ENCODE measurements at regions not wholly inside any gene's neighbourhood (a gene's known extent, or its start where the extent isn't known, plus 50 kb on each side); places are given as distances from the start of the nearest gene placed in this dataset.

DNA sequence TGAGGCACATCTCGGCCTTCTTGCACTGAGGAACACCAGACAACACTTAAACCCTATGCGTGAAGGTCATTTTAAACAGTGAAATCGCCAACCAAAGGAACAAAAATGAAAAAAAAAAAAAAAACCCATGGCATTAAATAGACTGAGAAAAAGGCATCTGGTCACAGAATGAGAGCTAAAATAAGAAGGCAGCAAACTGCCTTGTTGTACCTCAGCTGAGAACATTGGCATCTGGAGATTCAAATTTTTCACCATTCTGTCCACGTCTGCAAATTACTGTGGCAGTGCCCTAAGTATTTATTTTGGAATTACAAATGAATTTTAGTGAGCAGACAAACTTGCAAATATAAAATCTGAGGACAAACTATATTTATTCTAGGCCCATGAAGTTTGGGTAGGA is 82.6 kb upstream of the POU1F1 start:
- no peaks in the 10 kb centered on the region for H3K36me3 Mint-ChIP-seq (ENCODE audit: insufficient read depth in 1 of 3, low read depth in 3 of 3)
- H4K91ac ChIP-seq (ENCODE audit: insufficient read length, low read depth, low read length): no peak overlapping the region
- no peak overlapping the region for H3K4me2 ChIP-seq (ENCODE audit: insufficient read depth, insufficient read length, low read length)
- no peak overlapping the region for H3K27ac ChIP-seq (ENCODE audit: insufficient read length, low read depth, low read length)
- no peaks in the 10 kb centered on the region for H3K9me3 ChIP-seq (ENCODE audit: control insufficient read depth, low read depth, low read length)
- H3K23me2 ChIP-seq (ENCODE audit: insufficient read length, low read depth, low read length, poor library complexity, severe bottlenecking): no peaks in the 10 kb centered on the region
- H2AFZ ChIP-seq (ENCODE audit: low read length): no peak overlapping the region
- H3T11ph ChIP-seq (ENCODE audit: low read length): no peak overlapping the region
- TF ChIP-seq, protein P1, sequence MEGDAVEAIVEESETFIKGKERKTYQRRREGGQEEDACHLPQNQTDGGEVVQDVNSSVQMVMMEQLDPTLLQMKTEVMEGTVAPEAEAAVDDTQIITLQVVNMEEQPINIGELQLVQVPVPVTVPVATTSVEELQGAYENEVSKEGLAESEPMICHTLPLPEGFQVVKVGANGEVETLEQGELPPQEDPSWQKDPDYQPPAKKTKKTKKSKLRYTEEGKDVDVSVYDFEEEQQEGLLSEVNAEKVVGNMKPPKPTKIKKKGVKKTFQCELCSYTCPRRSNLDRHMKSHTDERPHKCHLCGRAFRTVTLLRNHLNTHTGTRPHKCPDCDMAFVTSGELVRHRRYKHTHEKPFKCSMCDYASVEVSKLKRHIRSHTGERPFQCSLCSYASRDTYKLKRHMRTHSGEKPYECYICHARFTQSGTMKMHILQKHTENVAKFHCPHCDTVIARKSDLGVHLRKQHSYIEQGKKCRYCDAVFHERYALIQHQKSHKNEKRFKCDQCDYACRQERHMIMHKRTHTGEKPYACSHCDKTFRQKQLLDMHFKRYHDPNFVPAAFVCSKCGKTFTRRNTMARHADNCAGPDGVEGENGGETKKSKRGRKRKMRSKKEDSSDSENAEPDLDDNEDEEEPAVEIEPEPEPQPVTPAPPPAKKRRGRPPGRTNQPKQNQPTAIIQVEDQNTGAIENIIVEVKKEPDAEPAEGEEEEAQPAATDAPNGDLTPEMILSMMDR (conservative IDR thresholded peaks at IDR 0.05): no peak
- H2BK20ac ChIP-seq (ENCODE audit: low read depth, low read length, poor library complexity, severe bottlenecking): no peak overlapping the region
- no peak overlapping the region for H3K4me3 Mint-ChIP-seq
- no peak overlapping the region for H2BK12ac ChIP-seq (ENCODE audit: insufficient read length, low read depth, low read length)
- H3K27me3 Mint-ChIP-seq (ENCODE audit: low read depth): no peaks in the 10 kb centered on the region
- H3K56ac ChIP-seq (ENCODE audit: insufficient read length, low read depth, low read length): no peak overlapping the region
- no peaks in the 10 kb centered on the region for H3K79me1 ChIP-seq (ENCODE audit: insufficient read depth, low read depth, low read length, poor library complexity, severe bottlenecking)
- H2BK5ac ChIP-seq (ENCODE audit: insufficient read length, low read length): no peak overlapping the region
- no peak overlapping the region for H3K27ac Mint-ChIP-seq
- no peak overlapping the region for H3K18ac ChIP-seq (ENCODE audit: insufficient read length, low read depth, low read length)
- H3K4me1 Mint-ChIP-seq: no peaks in the 10 kb centered on the region
- no peaks in the 10 kb centered on the region for H3K4me1 ChIP-seq (ENCODE audit: insufficient read depth, low read length)
- no peaks in the 10 kb centered on the region for H3K79me2 ChIP-seq (ENCODE audit: insufficient read depth, low read length)
- no CpG with 5 or more reads among the region's 4 CpGs for WGBS (ENCODE audit: extremely low coverage, insufficient read length, low lambda C conversion rate)
- no peak overlapping the region for H3K4ac ChIP-seq (ENCODE audit: low read depth, low read length)
- H4K8ac ChIP-seq (replicated peaks; ENCODE audit: insufficient read length, low read depth, low read length): no peak overlapping the region
- H2BK15ac ChIP-seq (ENCODE audit: low read depth, low read length): no peak overlapping the region
- DNase-seq: no peak
- H2AK5ac ChIP-seq (ENCODE audit: insufficient read length, low read length): no peak overlapping the region
- no peak overlapping the region for H3K23ac ChIP-seq (ENCODE audit: insufficient read length, low read depth, low read length)
- no peak overlapping the region for H4K5ac ChIP-seq (ENCODE audit: insufficient read length, low read depth, low read length)
- H3K9me3 Mint-ChIP-seq: no peaks in the 10 kb centered on the region
- no peak overlapping the region for H3K9ac ChIP-seq (ENCODE audit: extremely low read depth, insufficient read length, low read length)
- H4K20me1 ChIP-seq (ENCODE audit: control insufficient read depth, insufficient read depth, insufficient read length): no peaks in the 10 kb centered on the region
- no peak overlapping the region for H2BK120ac ChIP-seq (ENCODE audit: low read depth, low read length, poor library complexity, severe bottlenecking)
- H3K27me3 ChIP-seq (ENCODE audit: insufficient read depth, low read length): no peaks in the 10 kb centered on the region
- no peak overlapping the region for H3K14ac ChIP-seq (ENCODE audit: insufficient read depth, low read length)

Measured in H9 (cell line).